IPS-18c (cell line): ENCODE measurements at regions not wholly inside any gene's neighbourhood (a gene's known extent, or its start where the extent isn't known, plus 50 kb on each side); places are given as distances from the start of the nearest gene placed in this dataset.

Experiments
- H3K4me3 ChIP-seq: 2 replicates; pipeline ENCODE4 v1.7.0; 2013; ENCODE audit warnings: low read depth, mild to moderate bottlenecking, low read length, moderate library complexity; ENCODE audit not compliant: insufficient read depth
- H3K9me3 ChIP-seq: one replicate; pipeline ENCODE4 v1.6.1; 2013; ENCODE audit warnings: mild to moderate bottlenecking, low read length, moderate library complexity; ENCODE audit not compliant: control insufficient read depth, insufficient read depth

DNA sequence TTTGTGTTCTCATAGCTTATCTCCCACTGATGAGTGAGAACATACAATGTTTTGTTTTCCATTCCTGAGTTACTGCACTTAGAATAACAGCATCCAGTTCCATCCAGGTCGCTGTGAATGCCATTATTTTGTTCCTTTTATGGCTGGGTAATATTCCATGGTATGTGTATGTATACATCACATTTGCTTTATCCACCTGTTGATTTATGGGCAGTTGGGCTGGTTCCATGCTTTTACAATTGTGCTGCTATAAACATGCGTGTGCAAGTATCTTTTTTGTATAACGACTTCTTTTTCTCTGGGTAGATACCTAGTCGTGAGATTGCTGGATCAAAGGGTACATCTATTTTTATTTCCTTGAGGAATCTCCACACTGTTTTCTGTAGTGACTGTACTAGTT is 74.8 kb downstream of the ZNF280B start:
- no peaks in the 10 kb centered on the region for H3K9me3 ChIP-seq
- no peak overlapping the region for H3K4me3 ChIP-seq
